HFF-Myc (cell line): ENCODE measurements at regions not wholly inside any gene's neighbourhood (a gene's known extent, or its start where the extent isn't known, plus 50 kb on each side); places are given as distances from the start of the nearest gene placed in this dataset.

Source experiments
- DNase-seq: peaks from one replicate; pipeline ENCODE4 v3.0.0-alpha.2; 2011; ENCODE audit warnings: low read depth; ENCODE audit errors: extremely low read depth
- H3K4me3 ChIP-seq: replicated peaks from 2 replicates; pipeline ENCODE4 v1.5.1; 2011; ENCODE audit warnings: low read depth, mild to moderate bottlenecking, control low read depth, low read length
- CTCF ChIP-seq: IDR thresholded peaks from 2 replicates; pipeline ENCODE4 v1.5.1; 2012; ENCODE audit warnings: mild to moderate bottlenecking, low read depth, low read length, control low read depth; ENCODE audit errors: missing control alignments

GRCh38 chr12:115322275-115322674 is 638.3 kb upstream of the TBX3 start:
- DNase-seq: peak; percentile 63
- no peak overlapping the region for H3K4me3 ChIP-seq
- TF ChIP-seq CTCF: no peak

GRCh38 chr12:115320967-115321366 is 637.0 kb upstream of the TBX3 start:
- no peak for TF ChIP-seq CTCF
- no peak for DNase-seq
- no peak overlapping the region for H3K4me3 ChIP-seq

GRCh38 chr12:115320451-115320850 is 636.5 kb upstream of the TBX3 start:
- DNase-seq: no peak
- no peak overlapping the region for H3K4me3 ChIP-seq
- TF ChIP-seq CTCF: no peak

- no peak for DNase-seq
- H3K4me3 ChIP-seq: no peak overlapping the region
- no peak for TF ChIP-seq CTCF
These were observed 635.6 kb upstream of the TBX3 start for GRCh38 chr12:115319446-115320040.

- no peak for DNase-seq
- no peak overlapping the region for H3K4me3 ChIP-seq
- no peak for TF ChIP-seq CTCF
These were observed 630.0 kb upstream of the TBX3 start for GRCh38 chr12:115313929-115314328.

GRCh38 chr12:115312901-115313300 is 628.9 kb upstream of the TBX3 start:
- TF ChIP-seq CTCF: no peak
- no peak for DNase-seq

GRCh38 chr12:115311875-115312274 is 627.9 kb upstream of the TBX3 start:
- TF ChIP-seq CTCF: no peak
- H3K4me3 ChIP-seq: no peak overlapping the region
- DNase-seq: no peak

More at GRCh38 chr12:115312901-115313300, 628.9 kb upstream of the TBX3 start:
- no peak overlapping the region for H3K4me3 ChIP-seq
